GM18498 (cell line): ENCODE measurements at regions not wholly inside any gene's neighbourhood (a gene's known extent, or its start where the extent isn't known, plus 50 kb on each side); places are given as distances from the start of the nearest gene placed in this dataset.

Source experiments
- ATAC-seq: cut with Tn5 transposase; IDR thresholded peaks from one replicate; pipeline ENCODE4 v1.9.1; 2021; ENCODE audit warnings: mild to moderate bottlenecking, moderate library complexity; ENCODE audit not compliant: unreplicated experiment

DNA sequence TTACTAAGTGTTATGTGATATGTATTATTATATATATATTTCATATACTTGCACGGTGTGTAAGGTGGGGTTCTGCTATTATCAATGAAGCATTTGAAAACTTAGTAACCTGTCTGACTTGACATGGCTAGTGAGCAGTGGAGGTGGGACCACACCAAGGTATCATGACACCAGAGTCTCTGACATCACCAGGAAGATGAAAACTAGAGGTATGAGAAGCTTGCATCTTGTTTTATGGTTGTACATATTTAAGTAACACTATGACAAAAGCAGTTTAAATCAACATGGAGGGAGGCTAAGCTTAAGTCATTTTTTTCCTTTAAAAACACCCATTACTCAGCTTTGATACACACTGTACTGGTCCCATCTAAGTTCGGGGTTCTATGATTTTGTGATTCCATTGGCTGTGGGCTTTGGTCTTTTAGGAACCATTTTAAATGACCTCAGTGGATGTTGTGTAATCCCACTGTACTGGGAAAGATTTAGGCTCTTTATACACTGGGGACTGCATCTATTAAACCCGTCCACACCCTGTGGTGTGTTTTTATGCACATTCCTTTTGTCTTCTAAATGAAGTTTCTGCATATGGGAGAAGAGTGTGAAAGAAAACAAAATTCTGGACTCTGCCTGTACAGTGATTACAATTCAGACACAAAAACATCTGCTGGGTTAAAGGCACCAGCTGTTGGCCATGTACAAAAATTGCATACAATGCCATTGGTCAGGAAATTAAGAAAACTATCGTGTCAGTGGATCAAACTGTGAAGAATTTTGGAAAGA is 570.6 kb downstream of the SPRY1 start:
- ATAC-seq, result no peak

- no peak for ATAC-seq
Measured at GRCh38 chr4:123972031-123972430, 575.4 kb downstream of the SPRY1 start.

- ATAC-seq, result no peak
Measured at GRCh38 chr4:123974386-123975149, 578.0 kb downstream of the SPRY1 start.

DNA sequence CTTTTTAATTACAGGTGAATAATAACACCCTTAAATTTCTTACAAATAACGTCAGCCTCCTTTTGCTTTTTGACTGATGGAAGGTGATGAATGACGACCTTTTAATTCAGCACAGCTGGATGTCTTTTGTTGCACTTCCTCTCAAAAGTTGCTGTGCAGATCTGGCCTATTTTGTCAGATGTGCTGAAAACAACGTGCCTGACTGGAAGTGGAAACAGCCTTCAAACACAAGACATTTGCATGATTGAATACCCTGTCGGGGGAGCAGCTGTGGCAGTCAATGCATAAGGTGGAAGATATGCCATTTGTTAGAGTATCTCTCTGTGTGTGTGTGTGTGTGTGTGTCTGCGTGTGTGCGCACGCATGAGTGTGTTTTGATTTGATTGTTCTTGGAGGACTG is 579.7 kb downstream of the SPRY1 start:
- no peak for ATAC-seq

DNA sequence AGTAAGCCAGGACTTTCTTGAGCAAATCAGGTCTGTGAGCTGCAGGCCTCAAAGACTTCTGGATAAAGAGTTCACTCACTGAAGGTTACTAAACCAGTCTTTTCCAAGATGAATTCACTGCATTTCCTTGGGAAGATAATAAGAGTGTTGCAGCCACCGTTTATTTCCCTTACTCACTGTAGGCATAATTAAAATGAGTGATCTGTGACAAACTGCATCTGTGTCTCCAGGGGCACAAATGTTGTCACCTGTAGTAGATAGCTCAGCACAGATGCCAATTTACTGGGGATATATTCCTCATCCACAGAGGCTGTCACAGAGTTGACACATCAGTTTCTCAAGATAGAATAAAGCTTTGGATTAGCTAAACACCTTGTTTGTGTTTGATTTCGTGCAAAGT is 580.2 kb downstream of the SPRY1 start:
- ATAC-seq, result no peak

GRCh38 chr4:123977641-123978081 is 581.1 kb downstream of the SPRY1 start:
- no peak for ATAC-seq

DNA sequence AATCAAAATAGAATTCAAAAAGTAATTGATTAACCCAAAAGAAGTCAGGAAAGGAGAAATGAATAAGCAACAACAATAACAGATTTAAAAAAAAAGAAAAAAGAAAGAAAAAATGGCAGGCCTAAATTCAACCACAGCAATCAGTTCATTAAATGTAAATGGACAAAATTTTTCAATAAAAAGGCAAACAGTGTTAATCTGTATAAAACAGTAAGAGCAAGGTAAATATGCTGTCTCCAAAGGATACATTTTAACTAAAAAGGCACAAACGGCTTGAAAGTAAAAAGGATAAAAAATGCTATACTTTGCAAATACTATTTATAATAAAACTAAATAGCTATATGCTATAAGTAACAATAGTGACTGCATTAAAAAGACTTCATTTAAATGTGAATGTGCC is 582.0 kb downstream of the SPRY1 start:
- no peak for ATAC-seq

GRCh38 chr4:123980736-123981300 is 584.2 kb downstream of the SPRY1 start:
- no peak for ATAC-seq

GRCh38 chr4:123984886-123985285 is 588.3 kb downstream of the SPRY1 start:
- no peak for ATAC-seq

DNA sequence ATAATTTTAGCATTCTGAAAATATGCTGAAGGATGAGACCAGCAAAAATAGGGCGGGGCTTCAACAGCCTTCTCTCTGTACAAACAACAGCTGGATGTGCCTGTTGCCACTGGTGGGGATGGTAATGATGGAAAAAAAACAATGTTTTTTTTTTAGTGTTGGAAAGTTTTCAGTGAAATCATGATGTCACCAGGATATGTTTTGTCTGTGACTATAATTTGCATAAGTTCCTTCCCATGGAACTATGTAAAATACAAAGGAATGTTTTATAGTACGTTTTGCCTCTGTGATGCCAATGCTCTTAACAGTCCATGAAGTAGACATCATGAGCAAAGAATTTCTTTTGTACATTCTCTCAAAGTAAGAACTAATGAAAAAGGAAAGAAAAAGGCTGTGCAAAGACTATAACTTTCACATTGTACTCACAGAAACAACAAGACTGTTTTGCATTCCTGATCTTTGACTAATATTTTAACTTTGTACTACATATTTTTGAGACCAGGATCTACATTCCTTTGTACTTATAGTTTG is 589.7 kb downstream of the SPRY1 start:
- ATAC-seq, result no peak

GRCh38 chr4:123987408-123987807 is 590.8 kb downstream of the SPRY1 start:
- ATAC-seq, result no peak

GRCh38 chr4:123990310-123990870 is 593.8 kb downstream of the SPRY1 start:
- ATAC-seq, result no peak

GRCh38 chr4:123994917-123995316 is 598.3 kb downstream of the SPRY1 start:
- no peak for ATAC-seq

- no peak for ATAC-seq
Measured at GRCh38 chr4:123995936-123996335, 599.3 kb downstream of the SPRY1 start.

GRCh38 chr4:123996718-123997510 is 600.3 kb downstream of the SPRY1 start:
- ATAC-seq, result no peak

DNA sequence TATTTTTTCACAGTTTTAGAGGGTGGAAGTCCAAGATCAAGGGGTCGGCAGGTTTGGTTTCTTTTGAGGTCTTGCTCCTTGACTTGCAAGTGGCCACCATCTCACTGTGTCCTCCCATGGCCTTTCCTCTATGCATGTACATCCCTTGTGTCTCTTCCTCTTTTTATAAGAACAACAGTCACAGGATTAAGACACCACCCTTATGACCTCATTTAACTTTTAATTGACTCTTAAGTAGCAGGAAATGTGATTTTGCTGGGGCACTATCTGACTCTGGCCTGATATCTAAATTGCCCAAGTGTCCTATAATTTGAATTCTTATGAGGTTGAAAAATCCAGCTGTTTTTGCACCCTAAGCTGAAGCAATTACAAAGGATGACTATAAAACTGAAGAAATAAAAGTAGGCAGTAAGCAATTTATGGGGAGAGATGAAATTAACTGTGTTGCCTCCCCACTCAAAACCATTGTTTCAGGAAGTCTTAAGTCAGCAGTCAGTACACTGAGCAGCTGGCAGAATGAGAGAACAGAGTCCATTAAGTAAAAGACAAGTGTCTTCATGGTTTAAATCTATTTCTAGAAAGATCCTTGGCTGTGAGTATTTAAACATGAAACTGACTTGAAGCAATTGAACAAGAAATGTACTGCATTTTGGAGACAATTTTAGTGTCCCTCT is 601.3 kb downstream of the SPRY1 start:
- no peak for ATAC-seq

DNA sequence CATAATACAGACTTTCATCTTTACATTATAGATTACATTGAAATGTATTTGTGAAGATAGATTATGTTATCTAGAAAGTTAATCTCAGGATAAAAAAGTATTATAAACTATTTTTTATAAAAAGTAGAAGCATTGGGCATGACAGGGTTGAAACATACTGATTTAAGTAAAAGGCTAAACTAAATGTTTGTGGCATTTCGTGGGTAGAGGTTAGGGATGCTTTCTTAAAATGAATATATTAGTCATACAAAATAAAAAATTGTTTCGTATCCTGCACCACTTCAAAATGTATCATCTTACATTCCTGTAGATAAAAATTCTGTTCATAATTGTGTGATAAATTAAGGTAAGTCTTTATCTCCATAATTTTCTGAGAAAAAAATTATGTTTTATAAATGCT is 603.6 kb downstream of the SPRY1 start:
- no peak for ATAC-seq

DNA sequence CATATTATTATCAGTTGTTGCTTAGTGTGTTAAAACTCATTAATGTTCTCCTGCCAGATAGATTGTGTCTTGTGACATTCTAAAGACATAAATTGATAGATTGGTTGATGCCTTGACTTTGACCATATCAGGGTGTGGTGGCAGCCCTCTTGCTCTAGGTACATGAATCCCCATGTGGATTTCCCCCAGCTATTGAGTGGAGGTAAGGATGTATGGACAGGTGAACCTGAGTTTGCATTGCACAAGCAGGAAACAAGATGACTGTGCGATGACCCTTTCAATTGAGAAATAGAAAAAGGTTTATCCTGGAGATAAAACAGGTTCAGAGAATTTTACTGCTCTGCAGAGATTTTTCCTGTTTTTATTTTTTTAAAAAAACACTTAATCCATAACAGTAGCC is 619.2 kb downstream of the SPRY1 start:
- ATAC-seq, result no peak

DNA sequence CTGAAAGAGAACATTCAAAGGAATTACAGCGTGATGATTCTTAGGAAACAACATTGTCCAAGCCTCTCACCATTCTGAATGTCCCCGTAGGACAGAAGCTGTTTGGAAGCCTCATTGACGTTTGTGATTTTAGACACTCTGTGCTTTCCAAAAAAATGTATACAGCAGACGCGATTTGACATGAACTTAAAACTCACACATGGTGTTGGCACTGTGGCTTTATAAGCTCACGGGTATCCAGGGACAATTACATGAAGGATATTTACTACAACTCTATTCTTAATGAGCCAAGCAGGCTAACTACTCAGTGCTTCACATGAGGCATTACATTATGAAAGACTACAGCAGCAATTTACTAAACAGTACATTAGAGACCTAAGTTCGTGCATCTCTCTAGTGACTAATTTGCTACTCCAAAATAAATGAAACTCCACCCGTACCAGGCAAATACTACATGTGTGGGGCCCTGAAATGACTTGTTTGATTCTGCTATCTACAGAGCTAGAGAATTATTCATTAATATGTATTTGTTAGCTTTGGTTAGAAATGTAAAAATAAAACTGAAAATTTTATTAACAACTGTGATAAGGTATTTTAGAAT is 620.7 kb downstream of the SPRY1 start:
- no peak for ATAC-seq
